H9 (cell line): ENCODE measurements at regions not wholly inside any gene's neighbourhood (a gene's known extent, or its start where the extent isn't known, plus 50 kb on each side); places are given as distances from the start of the nearest gene placed in this dataset.

ENCODE experiments used
- DNase-seq: peaks from one replicate; pipeline ENCODE4 v3.0.0-alpha.2; 2017
- H2AFZ ChIP-seq: one replicate; pipeline ENCODE4 v1.6.1; 2013; ENCODE audit warnings: mild to moderate bottlenecking, low read length, control low read depth, moderate library complexity
- H2AK5ac ChIP-seq: 2 replicates; pipeline ENCODE4 v1.6.1; 2013; ENCODE audit warnings: low read length, control low read depth, mixed read lengths; ENCODE audit not compliant: insufficient read length
- H2BK120ac ChIP-seq: one replicate; pipeline ENCODE4 v1.6.1; 2013; ENCODE audit warnings: low read depth, mild to moderate bottlenecking, low read length, control low read depth, inconsistent platforms; ENCODE audit not compliant: poor library complexity, severe bottlenecking
- H2BK12ac ChIP-seq: 2 replicates; pipeline ENCODE4 v1.6.1; 2013; ENCODE audit warnings: low read length, control low read depth, mixed read lengths, low read depth; ENCODE audit not compliant: insufficient read length
- H2BK15ac ChIP-seq: 2 replicates; pipeline ENCODE4 v1.6.1; 2013; ENCODE audit warnings: low read depth, low read length, control low read depth
- H2BK20ac ChIP-seq: one replicate; pipeline ENCODE4 v1.6.1; 2013; ENCODE audit warnings: low read depth, mild to moderate bottlenecking, low read length, control low read depth, inconsistent platforms; ENCODE audit not compliant: poor library complexity, severe bottlenecking
- H2BK5ac ChIP-seq: 2 replicates; pipeline ENCODE4 v1.6.1; 2013; ENCODE audit warnings: low read length, control low read depth, mixed read lengths; ENCODE audit not compliant: insufficient read length
- H3K14ac ChIP-seq: 2 replicates; pipeline ENCODE4 v1.6.1; 2013; ENCODE audit warnings: low read length, control low read depth; ENCODE audit not compliant: insufficient read depth
- H3K18ac ChIP-seq: 2 replicates; pipeline ENCODE4 v1.6.1; 2013; ENCODE audit warnings: low read depth, mild to moderate bottlenecking, mixed read lengths, low read length, control low read depth; ENCODE audit not compliant: insufficient read length
- H3K23ac ChIP-seq: 2 replicates; pipeline ENCODE4 v1.6.1; 2013; ENCODE audit warnings: low read length, control low read depth, mixed read lengths, low read depth; ENCODE audit not compliant: insufficient read length
- H3K23me2 ChIP-seq: 2 replicates; pipeline ENCODE4 v1.6.1; 2013; ENCODE audit warnings: low read depth, mild to moderate bottlenecking, mixed read lengths, low read length, control low read depth; ENCODE audit not compliant: insufficient read length, poor library complexity, severe bottlenecking
- H3K27ac ChIP-seq: 2 replicates; pipeline ENCODE4 v1.5.1; 2013; ENCODE audit warnings: low read length, control low read depth, mixed read lengths, low read depth; ENCODE audit not compliant: insufficient read length
- H3K27me3 ChIP-seq: 2 replicates; pipeline ENCODE4 v1.6.1; 2013; ENCODE audit warnings: low read length, control low read depth, inconsistent platforms; ENCODE audit not compliant: insufficient read depth
- H3K4ac ChIP-seq: 2 replicates; pipeline ENCODE4 v1.6.1; 2013; ENCODE audit warnings: low read depth, mild to moderate bottlenecking, control low read depth, inconsistent platforms, low read length, moderate library complexity
- H3K4me1 ChIP-seq: 2 replicates; pipeline ENCODE4 v1.6.1; 2013; ENCODE audit warnings: low read length, control low read depth, inconsistent platforms; ENCODE audit not compliant: insufficient read depth
- H3K4me2 ChIP-seq: 2 replicates; pipeline ENCODE4 v1.6.1; 2013; ENCODE audit warnings: low read length, control low read depth, mixed read lengths; ENCODE audit not compliant: insufficient read length, insufficient read depth
- H3K56ac ChIP-seq: 2 replicates; pipeline ENCODE4 v1.6.1; 2013; ENCODE audit warnings: low read depth, mild to moderate bottlenecking, mixed read lengths, low read length, control low read depth; ENCODE audit not compliant: insufficient read length
- H3K79me1 ChIP-seq: 2 replicates; pipeline ENCODE4 v1.6.1; 2013; ENCODE audit warnings: low read depth, mild to moderate bottlenecking, moderate library complexity, low read length, control low read depth, inconsistent platforms; ENCODE audit not compliant: insufficient read depth, poor library complexity, severe bottlenecking
- H3K79me2 ChIP-seq: 2 replicates; pipeline ENCODE4 v1.6.1; 2013; ENCODE audit warnings: low read length, control low read depth, inconsistent platforms; ENCODE audit not compliant: insufficient read depth
- H3K9ac ChIP-seq: 2 replicates; pipeline ENCODE4 v1.6.1; 2013; ENCODE audit warnings: low read length, control low read depth, mixed read lengths; ENCODE audit not compliant: insufficient read length; ENCODE audit errors: extremely low read depth
- H3K9me3 ChIP-seq: one replicate; pipeline ENCODE4 v1.6.1; 2013; ENCODE audit warnings: low read depth, low read length, inconsistent platforms; ENCODE audit not compliant: control insufficient read depth
- H3T11ph ChIP-seq: one replicate; pipeline ENCODE4 v1.6.1; 2013; ENCODE audit warnings: mild to moderate bottlenecking, low read length, control low read depth, inconsistent platforms
- H4K20me1 ChIP-seq: one replicate; pipeline ENCODE4 v1.6.1; 2013; ENCODE audit not compliant: control insufficient read depth, insufficient read length, insufficient read depth
- H4K5ac ChIP-seq: 2 replicates; pipeline ENCODE4 v1.6.1; 2013; ENCODE audit warnings: low read depth, mild to moderate bottlenecking, mixed read lengths, low read length, control low read depth; ENCODE audit not compliant: insufficient read length
- H4K8ac ChIP-seq: replicated peaks from 2 replicates; pipeline ENCODE4 v1.6.1; 2013; ENCODE audit warnings: low read length, control low read depth, mixed read lengths, low read depth; ENCODE audit not compliant: insufficient read length
- H4K91ac ChIP-seq: 2 replicates; pipeline ENCODE4 v1.6.1; 2013; ENCODE audit warnings: low read depth, mild to moderate bottlenecking, moderate library complexity, mixed read lengths, low read length, control low read depth; ENCODE audit not compliant: insufficient read length
- H3K27ac Mint-ChIP-seq, 3 experiments: 2 replicates in 2 of 3; 3 replicates in 1 of 3; pipeline ENCODE4 v1.8.0; 2020 to 2021; ENCODE audit warnings: mixed read lengths in 3 of 3, mild to moderate bottlenecking in 1 of 3, moderate library complexity in 1 of 3
- H3K27me3 Mint-ChIP-seq: 2 replicates; pipeline ENCODE4 v1.8.0; 2021; ENCODE audit warnings: low read depth, mild to moderate bottlenecking, moderate library complexity, mixed read lengths
- H3K36me3 Mint-ChIP-seq, 3 experiments: 2 replicates in 2 of 3; 3 replicates in 1 of 3; pipeline ENCODE4 v1.8.0; 2020 to 2021; ENCODE audit warnings: low read depth in 3 of 3, mixed read lengths in 3 of 3; ENCODE audit not compliant: insufficient read depth in 1 of 3
- H3K4me1 Mint-ChIP-seq, 2 experiments: 2 replicates each; pipeline ENCODE4 v1.8.0; 2020; ENCODE audit warnings: mixed read lengths in 2 of 2
- H3K4me3 Mint-ChIP-seq, 2 experiments: 2 replicates in 1 of 2; 3 replicates in 1 of 2; pipeline ENCODE4 v1.8.0; 2020 to 2021; ENCODE audit warnings: mild to moderate bottlenecking in 2 of 2, mixed read lengths in 2 of 2, moderate library complexity in 1 of 2
- H3K9me3 Mint-ChIP-seq, 2 experiments: 2 replicates in 1 of 2; 3 replicates in 1 of 2; pipeline ENCODE4 v1.8.0; 2020; ENCODE audit warnings: mild to moderate bottlenecking in 2 of 2, mixed read lengths in 2 of 2, moderate library complexity in 1 of 2
- CTCF ChIP-seq: fragments of 200-600 bp; sonication (generic); conservative IDR thresholded peaks from 3 replicates; pipeline ENCODE4 v1.8.0; 2021; ENCODE audit warnings: antibody characterized with exemption, mild to moderate bottlenecking
- WGBS: extraction: QIAGEN DNeasy Blood & Tissue Kit; methylation state at CpG from one replicate; pipeline ENCODE4 v1.1.7; 2013; ENCODE audit warnings: missing lambda C conversion rate, low lambda C conversion rate, mixed read lengths; ENCODE audit not compliant: insufficient read length; ENCODE audit errors: extremely low coverage; 5-methylcytosine and 5-hydroxymethylcytosine counted together

- Histone ChIP-seq H3K4me2 (no peak overlapping the region), H4K20me1 (no peaks in the 10 kb centered on the region), H4K91ac (no peak overlapping the region), H3K56ac (no peak overlapping the region), H2BK5ac (no peak overlapping the region), H2BK15ac (no peak overlapping the region), H3K23me2 (no peaks in the 10 kb centered on the region), H3K4ac (no peak overlapping the region), H4K8ac (no peak overlapping the region), H3K9ac (no peak overlapping the region), H3K18ac (no peak overlapping the region), H2BK20ac (no peak overlapping the region), H2BK12ac (no peak overlapping the region), H3K14ac (no peak overlapping the region), H4K5ac (no peak overlapping the region), H3K9me3 (no peaks in the 10 kb centered on the region), H3K23ac (no peak overlapping the region), H2AFZ (no peak overlapping the region), H3K79me2 (no peaks in the 10 kb centered on the region), H3K27me3 (no peaks in the 10 kb centered on the region), H3K79me1 (no peaks in the 10 kb centered on the region), H3K27ac (no peak overlapping the region), H3T11ph (no peak overlapping the region), H2BK120ac (no peak overlapping the region), H3K4me1 (no peaks in the 10 kb centered on the region), H2AK5ac (no peak overlapping the region)
- Mint-ChIP-seq H3K27me3 (no peaks in the 10 kb centered on the region), H3K4me3 (no peak overlapping the region), H3K27ac (no peak overlapping the region), H3K4me1 (peaks cover 0 to 3% of the 10 kb centered on the region in 2 experiments; a peak in 1 of 4 replicates), H3K36me3 (no peaks in the 10 kb centered on the region), H3K9me3 (no peaks in the 10 kb centered on the region; a peak in 1 of 5 replicates)
- no CpG with 5 or more reads among the region's 4 CpGs for WGBS
- TF ChIP-seq CTCF, result no peak
- DNase-seq, result no peak
These were observed 633.9 kb upstream of the PKDCC start for GRCh38 chr2:41413813-41414485.
